ENCODE measurements at regions not wholly inside any gene's neighbourhood (a gene's known extent, or its start where the extent isn't known, plus 50 kb on each side); places are given as distances from the start of the nearest gene placed in this dataset.
A peak's percentile ranks its signal among the peaks of the same experiment; 100 is the strongest.

DNA sequence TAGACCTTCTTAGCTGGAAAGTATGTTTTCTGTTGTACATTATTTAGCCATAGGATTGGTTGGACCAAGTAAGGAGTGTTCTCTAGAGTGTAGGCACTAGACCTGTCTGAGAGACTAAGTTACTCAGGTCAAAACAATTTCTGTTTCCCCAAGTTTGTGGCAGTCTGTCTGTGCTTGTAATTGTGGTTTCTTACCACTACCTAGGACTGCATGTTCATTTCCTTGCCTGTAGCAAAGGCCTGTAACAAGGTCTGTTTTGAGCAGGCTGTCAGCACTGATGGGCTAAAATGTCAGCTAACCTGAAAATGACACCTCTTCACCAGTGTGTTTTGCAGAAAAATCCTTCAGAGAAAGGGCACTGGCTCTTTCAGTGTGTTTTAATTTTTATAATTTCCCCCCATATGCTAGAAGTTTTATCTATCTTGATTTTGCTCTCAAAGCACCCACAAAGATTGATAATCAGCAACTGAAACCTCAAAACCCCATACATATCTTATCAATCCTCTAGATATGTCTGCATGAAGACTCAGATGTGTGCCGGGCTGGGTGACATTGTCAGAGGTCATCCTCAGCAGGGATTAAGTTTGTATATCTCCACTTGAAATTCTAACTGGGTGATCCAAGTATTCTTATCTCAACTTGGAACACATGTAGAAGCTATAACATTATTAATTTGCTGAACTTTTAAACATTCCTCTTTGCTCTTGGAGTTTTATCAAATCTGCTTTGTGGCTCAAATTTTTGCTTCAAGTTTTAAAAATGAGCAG lies 50.7 kb upstream of the ST6GALNAC3 start:
- CTCF ChIA-PET, result interaction anchor here in 1 of 2 donors (0.8 kb wide), 1 partner anchor 29 kb away, joined by 3 read pairs; no protein-coding TSS in a partner anchor
- Histone ChIP-seq H3K36me3 (ENCODE audit: control insufficient read depth in 2 of 2, extremely low read depth in 1 of 2, insufficient read depth in 1 of 2, low read length in 1 of 2) (no peaks in the 10 kb centered on the region), H3K27ac (ENCODE audit: low read length) (no peak overlapping the region), H3K27me3 (replicated peaks in 1 of 2; ENCODE audit: control insufficient read depth in 2 of 2, extremely low read depth in 1 of 2, insufficient read depth in 2 of 2, low read length in 1 of 2) (no peaks in the 10 kb centered on the region), H3K4me3 (ENCODE audit: control insufficient read depth in 1 of 2, extremely low read depth in 1 of 2, low read length in 1 of 2) (no peak overlapping the region), H3K4me1 (ENCODE audit: control insufficient read depth in 1 of 2, extremely low read depth in 1 of 2, insufficient read depth in 2 of 2, low read length in 2 of 2) (peaks cover 4 to 18% of the 10 kb centered on the region in 2 experiments), H3K9me3 (no peaks in the 10 kb centered on the region)
- Mint-ChIP-seq H3K36me3 (no peaks in the 10 kb centered on the region), H3K27ac (peak overlapping the region; percentile 2 to 81), H3K4me3 (peak overlapping the region in 1 of 3 donors; percentile 28), H3K4me1 (peaks cover 7 to 24% (median 11%) of the 10 kb centered on the region in 3 donors), H3K9me3 (no peaks in the 10 kb centered on the region), H3K27me3 (peaks cover 6 to 12% of the 10 kb centered on the region in 2 donors)
- peak in 10 of 35 experiments; percentile 1 to 26 (median 7) for DNase-seq
- POLR2A ChIA-PET, result no interaction called here
- peak; percentile 82 to 94 (median 90) for ATAC-seq (replicated peaks in 1 of 4)
- 33% methylated on average over 1 of the region's 1 CpG for WGBS (ENCODE audit: insufficient coverage)
